Stimulated activated CD4-positive, alpha-beta T cell treated with anti-CD3 and anti-CD28 coated beads, Interleukin-15, amount 100 ng/mL, for 48 hours (primary cell): ENCODE measurements at regions not wholly inside any gene's neighbourhood (a gene's known extent, or its start where the extent isn't known, plus 50 kb on each side); places are given as distances from the start of the nearest gene placed in this dataset.

ENCODE experiments used
- DNase-seq, 2 donors: peaks; one replicate each; pipeline ENCODE4 v3.0.0-alpha.2; 2020; ENCODE audit warnings: low read depth in 2 of 2

- no peak for DNase-seq
These were observed 171.6 kb upstream of the SATB2 start for GRCh38 chr2:199629301-199629700.

DNA sequence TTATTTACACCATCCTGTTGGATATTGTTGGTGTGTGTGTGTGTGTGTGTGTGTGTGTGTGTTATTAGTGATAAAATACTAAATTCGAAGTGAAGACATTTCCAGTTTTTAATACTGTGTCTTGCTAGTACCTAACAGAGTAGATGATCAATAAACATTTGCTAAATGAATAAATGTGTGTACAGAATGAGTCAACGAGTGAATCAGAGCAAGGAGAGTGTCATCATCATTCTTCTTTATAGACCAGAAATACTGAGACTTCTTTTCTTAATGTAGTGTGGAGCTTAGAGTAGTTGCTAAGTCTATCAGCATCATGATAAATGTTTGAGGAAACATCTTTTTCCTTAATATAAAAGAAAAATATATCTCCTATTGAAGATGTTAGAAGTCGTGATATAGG lies 169.7 kb upstream of the SATB2 start:
- DNase-seq: no peak

- DNase-seq: no peak
These were observed 167.2 kb upstream of the SATB2 start for GRCh38 chr2:199624958-199625357.

- no peak for DNase-seq
These were observed 154.9 kb upstream of the SATB2 start for GRCh38 chr2:199612509-199613130.

GRCh38 chr2:199607914-199608313 lies 150.2 kb upstream of the SATB2 start:
- no peak for DNase-seq

DNA sequence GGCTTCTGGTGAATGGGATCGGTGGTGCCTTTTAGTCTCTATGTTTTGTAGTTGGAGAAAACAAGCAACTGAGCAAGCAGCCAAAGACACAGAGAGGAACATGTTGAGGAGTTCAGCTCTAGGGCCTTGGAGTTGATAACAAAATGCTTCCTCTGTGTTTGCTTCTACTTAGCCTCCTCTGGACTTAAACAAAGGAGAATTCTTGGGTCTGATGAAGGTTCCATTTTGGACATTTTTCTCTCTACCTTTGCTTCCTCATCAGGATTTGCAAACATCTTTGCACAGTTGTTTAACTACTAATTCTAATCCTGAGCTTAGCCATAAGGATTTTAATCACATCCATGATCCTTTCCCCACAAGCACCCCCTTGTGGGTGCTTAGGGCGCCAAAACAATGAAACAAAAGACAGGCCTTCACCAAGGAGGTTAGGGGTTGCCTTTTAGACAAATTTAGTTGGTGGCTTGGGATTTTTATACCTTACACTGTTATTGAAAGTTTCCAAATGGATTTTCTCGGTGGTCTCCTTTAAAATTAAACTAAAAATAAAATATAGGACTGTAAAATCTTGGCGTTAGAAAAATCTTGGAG lies 148.5 kb upstream of the SATB2 start:
- DNase-seq: no peak

- no peak for DNase-seq
These were observed 146.1 kb upstream of the SATB2 start for GRCh38 chr2:199603721-199604291.

- no peak for DNase-seq
These were observed 145.4 kb upstream of the SATB2 start for GRCh38 chr2:199602896-199603717.

DNA sequence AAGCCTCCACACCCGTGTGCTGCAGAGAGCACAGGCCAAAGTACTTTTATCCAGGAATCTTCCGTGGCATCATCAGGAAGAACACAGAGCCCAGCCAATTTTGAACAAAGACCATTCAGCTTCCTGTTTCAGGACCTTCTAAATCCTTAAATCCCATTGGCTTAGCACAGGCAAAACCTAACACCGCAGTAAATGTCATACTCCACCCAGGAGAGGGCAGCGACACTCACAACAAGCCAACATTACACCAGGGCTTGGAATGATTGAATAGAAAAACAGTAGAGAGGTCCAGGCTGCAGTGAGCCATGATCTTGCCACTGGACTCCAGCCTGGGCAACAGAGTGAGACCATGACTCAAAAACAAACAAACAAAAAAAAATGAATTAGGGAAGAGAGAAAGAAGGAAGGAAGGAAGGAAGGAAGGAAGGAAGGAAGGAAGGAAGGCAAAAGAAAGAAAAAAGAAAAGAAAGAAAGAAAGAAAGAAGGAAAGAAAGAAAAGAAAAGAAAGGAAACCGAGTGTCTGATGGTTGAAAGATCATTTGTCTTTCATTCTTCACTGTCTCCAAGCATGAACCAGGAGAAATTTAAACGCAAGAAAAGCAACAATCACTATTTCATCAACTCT lies 144.6 kb upstream of the SATB2 start:
- DNase-seq: no peak

DNA sequence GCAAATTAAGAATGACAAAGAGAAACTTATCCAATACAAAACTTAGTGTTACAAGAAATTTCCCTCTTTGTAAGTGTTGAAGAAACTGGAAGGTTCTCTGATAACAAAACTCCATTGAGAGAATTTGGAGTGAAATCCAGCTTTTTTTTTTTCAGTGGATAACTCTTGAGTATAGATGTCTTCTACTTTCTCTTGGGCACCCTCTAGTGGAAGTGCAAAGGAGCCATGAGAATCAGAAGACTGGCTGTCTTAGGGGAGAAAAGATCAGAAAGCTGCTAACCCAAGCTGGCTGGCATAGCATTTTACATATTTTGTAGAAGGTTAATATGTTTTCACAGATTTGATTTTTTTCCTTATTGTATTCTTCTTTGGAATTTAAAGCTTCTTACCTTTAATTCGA lies 138.8 kb upstream of the SATB2 start:
- DNase-seq: no peak

GRCh38 chr2:199594443-199594842 lies 136.7 kb upstream of the SATB2 start:
- no peak for DNase-seq

- DNase-seq: no peak
These were observed 134.1 kb upstream of the SATB2 start for GRCh38 chr2:199591826-199592225.

GRCh38 chr2:199590321-199591203 lies 132.8 kb upstream of the SATB2 start:
- no peak for DNase-seq

- DNase-seq: no peak
These were observed 131.6 kb upstream of the SATB2 start for GRCh38 chr2:199589306-199589705.

GRCh38 chr2:199588054-199588453 lies 130.3 kb upstream of the SATB2 start:
- DNase-seq: no peak

- no peak for DNase-seq
These were observed 128.9 kb upstream of the SATB2 start for GRCh38 chr2:199586646-199587045.

DNA sequence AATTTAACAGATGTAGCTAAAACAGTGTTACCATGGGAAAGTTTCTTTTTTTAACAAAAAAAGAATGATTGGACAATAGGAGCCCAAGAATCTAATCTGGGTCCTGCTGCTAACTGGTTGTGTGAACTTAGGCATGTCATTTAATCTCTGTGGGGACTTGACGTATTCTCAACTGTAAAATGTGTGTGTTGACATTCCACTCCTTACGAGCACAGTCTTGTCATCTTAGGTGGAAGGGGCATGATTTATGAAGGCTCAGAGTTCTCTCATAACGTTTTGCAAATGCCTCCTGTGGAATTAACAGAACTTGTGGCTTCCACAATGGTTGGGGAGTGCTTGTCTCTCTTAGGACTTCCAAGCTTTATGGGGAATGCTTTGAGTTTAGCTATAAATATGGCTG lies 125.9 kb upstream of the SATB2 start:
- DNase-seq: no peak

- DNase-seq: no peak
These were observed 124.2 kb upstream of the SATB2 start for GRCh38 chr2:199581935-199582360.

GRCh38 chr2:199581408-199581807 lies 123.7 kb upstream of the SATB2 start:
- no peak for DNase-seq

DNA sequence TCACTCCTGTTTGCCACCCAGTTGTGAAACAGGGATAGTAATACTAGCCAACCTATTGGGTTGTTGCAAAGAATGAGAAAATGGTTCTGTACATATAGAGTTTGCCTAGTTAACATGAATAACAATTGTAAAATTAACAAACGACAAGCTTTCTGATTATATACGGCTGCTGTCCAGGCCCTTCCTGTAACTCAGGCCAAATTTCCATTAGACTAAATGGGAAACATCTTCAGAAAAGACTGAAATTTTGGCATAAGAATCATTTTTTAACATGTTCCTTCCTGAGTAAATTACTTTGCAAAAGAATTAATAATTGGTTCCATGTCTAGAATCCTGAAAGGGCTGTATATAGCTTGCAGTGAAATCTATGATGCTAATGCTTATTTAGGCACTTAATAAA lies 117.7 kb upstream of the SATB2 start:
- DNase-seq: no peak

DNA sequence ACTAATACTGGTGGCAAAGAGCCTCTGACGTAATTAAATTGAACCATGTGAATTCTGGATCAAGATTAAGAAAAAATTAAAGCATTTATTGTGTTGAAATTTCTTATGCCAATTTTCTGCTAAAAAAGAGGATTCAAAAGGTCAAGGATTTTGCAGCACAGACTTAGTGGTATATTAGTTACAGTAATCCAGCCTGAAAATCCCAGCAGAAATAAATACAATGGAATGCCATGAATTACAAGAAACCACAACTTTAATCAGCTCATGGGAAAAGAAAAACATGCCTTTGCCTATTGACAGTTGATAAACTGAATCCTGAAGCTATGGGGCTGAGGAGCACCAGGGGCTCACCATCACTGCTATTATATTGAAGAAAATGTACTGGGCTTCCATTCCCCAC lies 114.8 kb upstream of the SATB2 start:
- no peak for DNase-seq
